Erythroblast (primary cell): ENCODE measurements at regions not wholly inside any gene's neighbourhood (a gene's known extent, or its start where the extent isn't known, plus 50 kb on each side); places are given as distances from the start of the nearest gene placed in this dataset.

Source experiments
- GATA1 ChIP-seq: IDR thresholded peaks from 2 replicates; pipeline ENCODE4 v1.6.1; 2011; ENCODE audit warnings: low read depth, mild to moderate bottlenecking, control low read depth, low read length, moderate library complexity
- POLR2A ChIP-seq: IDR thresholded peaks from 2 replicates; pipeline ENCODE4 v1.6.1; 2011; ENCODE audit warnings: mild to moderate bottlenecking, low read length

GRCh38 chr2:184402381-184402780, 195.9 kb upstream of the ZNF804A start:
- no peak for TF ChIP-seq POLR2A
- no peak for TF ChIP-seq GATA1
